ENCODE measurements at regions not wholly inside any gene's neighbourhood (a gene's known extent, or its start where the extent isn't known, plus 50 kb on each side); places are given as distances from the start of the nearest gene placed in this dataset.

DNA sequence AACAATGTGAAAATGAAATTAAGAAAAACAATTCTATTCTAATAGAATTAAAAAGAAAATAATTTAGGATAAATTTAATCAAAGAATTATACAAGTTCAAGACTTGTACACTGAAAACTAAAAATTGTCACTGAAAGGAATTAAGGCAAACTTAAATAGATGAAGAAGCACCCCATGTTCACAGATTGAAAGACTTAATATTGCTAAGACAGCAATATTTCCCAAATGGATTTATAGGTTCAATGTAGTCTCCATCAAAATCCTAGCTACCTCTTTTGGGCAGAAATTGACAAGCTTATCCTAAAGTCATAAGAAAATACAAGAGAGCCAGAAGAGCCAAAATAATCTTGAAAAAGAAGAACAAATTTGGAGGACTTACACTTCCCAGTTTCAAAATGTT, 53.5 kb upstream of the UBE3A start:
- Histone ChIP-seq H2AFZ (ENCODE audit: low read depth, low read length, severe bottlenecking) (no peak overlapping the region), H3F3A (ENCODE audit: insufficient read depth) (no peaks in the 10 kb centered on the region), H4K20me1 (ENCODE audit: low read depth, low read length) (no peaks in the 10 kb centered on the region), H3K36me3 (ENCODE audit: low read length) (no peaks in the 10 kb centered on the region), H3K9me3 (ENCODE audit: insufficient read depth, low read length) (no peaks in the 10 kb centered on the region), H3K9ac (ENCODE audit: low read length) (no peak overlapping the region), H3K4me2 (ENCODE audit: low read depth, low read length, poor library complexity, severe bottlenecking) (no peak overlapping the region), H3K4me3 (ENCODE audit: insufficient read depth, low read length, poor library complexity, severe bottlenecking) (no peak overlapping the region), H3K79me2 (ENCODE audit: insufficient read depth, low read length) (no peaks in the 10 kb centered on the region), H3K27me3 (ENCODE audit: low read length) (no peaks in the 10 kb centered on the region), H3K27ac (ENCODE audit: low read depth, low read length) (no peak overlapping the region), H3K9me2 (replicated peaks; ENCODE audit: insufficient read depth, low read length) (no peaks in the 10 kb centered on the region)
- no peak for TF ChIP-seq EZH2phosphoT487 (conservative IDR thresholded peaks at IDR 0.05; ENCODE audit: low read length)
- TF ChIP-seq, protein P1, sequence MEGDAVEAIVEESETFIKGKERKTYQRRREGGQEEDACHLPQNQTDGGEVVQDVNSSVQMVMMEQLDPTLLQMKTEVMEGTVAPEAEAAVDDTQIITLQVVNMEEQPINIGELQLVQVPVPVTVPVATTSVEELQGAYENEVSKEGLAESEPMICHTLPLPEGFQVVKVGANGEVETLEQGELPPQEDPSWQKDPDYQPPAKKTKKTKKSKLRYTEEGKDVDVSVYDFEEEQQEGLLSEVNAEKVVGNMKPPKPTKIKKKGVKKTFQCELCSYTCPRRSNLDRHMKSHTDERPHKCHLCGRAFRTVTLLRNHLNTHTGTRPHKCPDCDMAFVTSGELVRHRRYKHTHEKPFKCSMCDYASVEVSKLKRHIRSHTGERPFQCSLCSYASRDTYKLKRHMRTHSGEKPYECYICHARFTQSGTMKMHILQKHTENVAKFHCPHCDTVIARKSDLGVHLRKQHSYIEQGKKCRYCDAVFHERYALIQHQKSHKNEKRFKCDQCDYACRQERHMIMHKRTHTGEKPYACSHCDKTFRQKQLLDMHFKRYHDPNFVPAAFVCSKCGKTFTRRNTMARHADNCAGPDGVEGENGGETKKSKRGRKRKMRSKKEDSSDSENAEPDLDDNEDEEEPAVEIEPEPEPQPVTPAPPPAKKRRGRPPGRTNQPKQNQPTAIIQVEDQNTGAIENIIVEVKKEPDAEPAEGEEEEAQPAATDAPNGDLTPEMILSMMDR (IDR thresholded peaks at IDR 0.05; ENCODE audit: insufficient read depth, low read length, poor library complexity, severe bottlenecking), result no peak

Data from SU-DHL-6 (cell line).